Skeletal muscle satellite cell (primary cell): ENCODE measurements at regions not wholly inside any gene's neighbourhood (a gene's known extent, or its start where the extent isn't known, plus 50 kb on each side); places are given as distances from the start of the nearest gene placed in this dataset.

Experiments
- H3K27me3 ChIP-seq: 2 replicates; pipeline ENCODE4 v1.7.0; 2013; ENCODE audit warnings: low read length; ENCODE audit not compliant: control insufficient read depth, insufficient read depth
- H3K36me3 ChIP-seq: 2 replicates; pipeline ENCODE4 v1.7.0; 2013; ENCODE audit warnings: mild to moderate bottlenecking, control low read depth, low read length; ENCODE audit not compliant: insufficient read depth
- H3K4me1 ChIP-seq: 2 replicates; pipeline ENCODE4 v1.7.0; 2013; ENCODE audit warnings: low read length; ENCODE audit not compliant: control insufficient read depth, insufficient read depth
- H3K4me2 ChIP-seq: 2 replicates; pipeline ENCODE4 v1.7.0; 2013; ENCODE audit warnings: mild to moderate bottlenecking, low read length
- H3K4me3 ChIP-seq: 2 replicates; pipeline ENCODE4 v1.7.0; 2013; ENCODE audit warnings: low read length
- H3K9ac ChIP-seq: 2 replicates; pipeline ENCODE4 v1.7.0; 2013; ENCODE audit warnings: mild to moderate bottlenecking, low read depth, low read length, moderate library complexity
- H3K9me3 ChIP-seq: replicated peaks from 2 replicates; pipeline ENCODE4 v1.7.0; 2013; ENCODE audit warnings: mild to moderate bottlenecking, control low read depth, low read length

GRCh38 chr9:22244139-22245011 is 202.2 kb upstream of the DMRTA1 start:
- Histone ChIP-seq H3K9ac (peak overlapping the region; percentile 4), H3K9me3 (no peaks in the 10 kb centered on the region), H3K36me3 (no peaks in the 10 kb centered on the region), H3K27me3 (no peaks in the 10 kb centered on the region), H3K4me3 (no peak overlapping the region), H3K4me2 (peak overlapping the region; percentile 41), H3K4me1 (peaks cover 13% of the 10 kb centered on the region)

- H3K9me3 ChIP-seq = peaks cover 11% of the 10 kb centered on the region
- no peak overlapping the region for H3K4me2 ChIP-seq
- H3K4me1 ChIP-seq = no peaks in the 10 kb centered on the region
- no peak overlapping the region for H3K4me3 ChIP-seq
- H3K27me3 ChIP-seq = no peaks in the 10 kb centered on the region
- H3K9ac ChIP-seq = no peak overlapping the region
- no peaks in the 10 kb centered on the region for H3K36me3 ChIP-seq
Observed at GRCh38 chr9:22255337-22255736, 191.3 kb upstream of the DMRTA1 start.

- no peaks in the 10 kb centered on the region for H3K36me3 ChIP-seq
- no peak overlapping the region for H3K4me3 ChIP-seq
- H3K4me1 ChIP-seq = no peaks in the 10 kb centered on the region
- H3K27me3 ChIP-seq = no peaks in the 10 kb centered on the region
- H3K9me3 ChIP-seq = peaks cover 7% of the 10 kb centered on the region
- no peak overlapping the region for H3K9ac ChIP-seq
- no peak overlapping the region for H3K4me2 ChIP-seq
Observed at GRCh38 chr9:22256381-22256780, 190.2 kb upstream of the DMRTA1 start.

- no peaks in the 10 kb centered on the region for H3K27me3 ChIP-seq
- no peak overlapping the region for H3K4me3 ChIP-seq
- H3K36me3 ChIP-seq = no peaks in the 10 kb centered on the region
- H3K4me1 ChIP-seq = no peaks in the 10 kb centered on the region
- H3K9ac ChIP-seq = no peak overlapping the region
- no peak overlapping the region for H3K4me2 ChIP-seq
- H3K9me3 ChIP-seq = peaks cover 5% of the 10 kb centered on the region
Observed at GRCh38 chr9:22257026-22257816, 189.4 kb upstream of the DMRTA1 start.

- peaks cover 2% of the 10 kb centered on the region for H3K27me3 ChIP-seq
Observed at GRCh38 chr9:22265038-22265437, 181.6 kb upstream of the DMRTA1 start.

GRCh38 chr9:22265534-22265933 is 181.1 kb upstream of the DMRTA1 start:
- H3K4me2 ChIP-seq = no peak overlapping the region
- no peak overlapping the region for H3K4me3 ChIP-seq
- no peak overlapping the region for H3K9ac ChIP-seq
- no peaks in the 10 kb centered on the region for H3K36me3 ChIP-seq
- no peaks in the 10 kb centered on the region for H3K9me3 ChIP-seq
- H3K27me3 ChIP-seq = peaks cover 2% of the 10 kb centered on the region
- no peaks in the 10 kb centered on the region for H3K4me1 ChIP-seq

More at GRCh38 chr9:22265038-22265437, 181.6 kb upstream of the DMRTA1 start:
- H3K9me3 ChIP-seq = no peaks in the 10 kb centered on the region
- no peaks in the 10 kb centered on the region for H3K4me1 ChIP-seq
- no peak overlapping the region for H3K9ac ChIP-seq
- no peak overlapping the region for H3K4me2 ChIP-seq
- H3K36me3 ChIP-seq = no peaks in the 10 kb centered on the region
- H3K4me3 ChIP-seq = no peak overlapping the region

- Histone ChIP-seq H3K9ac (no peak overlapping the region), H3K4me2 (no peak overlapping the region), H3K27me3 (no peaks in the 10 kb centered on the region), H3K36me3 (no peaks in the 10 kb centered on the region), H3K4me1 (no peaks in the 10 kb centered on the region), H3K9me3 (no peaks in the 10 kb centered on the region), H3K4me3 (no peak overlapping the region)
Observed at GRCh38 chr9:22274477-22274876, 172.1 kb upstream of the DMRTA1 start.

GRCh38 chr9:22278426-22278825 is 168.2 kb upstream of the DMRTA1 start:
- H3K4me3 ChIP-seq = no peak overlapping the region
- H3K27me3 ChIP-seq = no peaks in the 10 kb centered on the region
- no peak overlapping the region for H3K4me2 ChIP-seq
- H3K9ac ChIP-seq = no peak overlapping the region
- no peaks in the 10 kb centered on the region for H3K4me1 ChIP-seq
- no peaks in the 10 kb centered on the region for H3K9me3 ChIP-seq
- H3K36me3 ChIP-seq = no peaks in the 10 kb centered on the region

- no peak overlapping the region for H3K9ac ChIP-seq
- no peak overlapping the region for H3K4me2 ChIP-seq
- H3K9me3 ChIP-seq = no peaks in the 10 kb centered on the region
Observed at GRCh38 chr9:22279636-22280035, 167.0 kb upstream of the DMRTA1 start.

GRCh38 chr9:22285066-22285465 is 161.6 kb upstream of the DMRTA1 start:
- no peak overlapping the region for H3K9ac ChIP-seq
- H3K4me3 ChIP-seq = no peak overlapping the region
- no peak overlapping the region for H3K4me2 ChIP-seq
- H3K4me1 ChIP-seq = no peaks in the 10 kb centered on the region
- no peaks in the 10 kb centered on the region for H3K36me3 ChIP-seq
- peaks cover 14% of the 10 kb centered on the region for H3K27me3 ChIP-seq
- H3K9me3 ChIP-seq = no peaks in the 10 kb centered on the region

More at GRCh38 chr9:22279636-22280035, 167.0 kb upstream of the DMRTA1 start:
- no peak overlapping the region for H3K4me3 ChIP-seq
- H3K27me3 ChIP-seq = no peaks in the 10 kb centered on the region
- no peaks in the 10 kb centered on the region for H3K4me1 ChIP-seq
- no peaks in the 10 kb centered on the region for H3K36me3 ChIP-seq

- no peaks in the 10 kb centered on the region for H3K9me3 ChIP-seq
Observed at GRCh38 chr9:22286661-22287060, 160.0 kb upstream of the DMRTA1 start.

More at GRCh38 chr9:22286661-22287060, 160.0 kb upstream of the DMRTA1 start:
- Histone ChIP-seq H3K27me3 (peaks cover 27% of the 10 kb centered on the region), H3K9ac (no peak overlapping the region), H3K4me3 (no peak overlapping the region), H3K4me1 (no peaks in the 10 kb centered on the region), H3K4me2 (no peak overlapping the region), H3K36me3 (no peaks in the 10 kb centered on the region)
